ENCODE measurements at regions not wholly inside any gene's neighbourhood (a gene's known extent, or its start where the extent isn't known, plus 50 kb on each side); places are given as distances from the start of the nearest gene placed in this dataset.

DNA sequence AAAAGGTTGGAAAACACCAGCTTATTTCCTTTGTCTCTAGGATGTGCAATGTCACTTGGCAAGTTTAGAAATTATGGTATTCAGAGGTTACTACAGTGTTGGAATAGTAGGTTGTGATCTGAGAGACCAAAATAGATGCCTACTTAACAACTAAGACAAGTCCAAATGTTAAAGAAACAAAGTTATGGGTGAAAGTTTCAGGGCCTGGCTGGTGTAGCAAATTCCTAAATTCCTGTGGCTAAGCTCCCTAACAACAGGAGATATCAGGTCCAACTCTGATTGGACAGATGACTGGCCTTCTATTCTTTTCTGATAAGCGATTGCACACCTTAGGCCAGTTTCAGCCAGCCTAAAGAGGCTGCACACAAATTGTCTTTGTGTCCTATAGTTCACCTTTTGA lies 873.5 kb downstream of the REEP3 start:
- TF ChIP-seq, protein P1, sequence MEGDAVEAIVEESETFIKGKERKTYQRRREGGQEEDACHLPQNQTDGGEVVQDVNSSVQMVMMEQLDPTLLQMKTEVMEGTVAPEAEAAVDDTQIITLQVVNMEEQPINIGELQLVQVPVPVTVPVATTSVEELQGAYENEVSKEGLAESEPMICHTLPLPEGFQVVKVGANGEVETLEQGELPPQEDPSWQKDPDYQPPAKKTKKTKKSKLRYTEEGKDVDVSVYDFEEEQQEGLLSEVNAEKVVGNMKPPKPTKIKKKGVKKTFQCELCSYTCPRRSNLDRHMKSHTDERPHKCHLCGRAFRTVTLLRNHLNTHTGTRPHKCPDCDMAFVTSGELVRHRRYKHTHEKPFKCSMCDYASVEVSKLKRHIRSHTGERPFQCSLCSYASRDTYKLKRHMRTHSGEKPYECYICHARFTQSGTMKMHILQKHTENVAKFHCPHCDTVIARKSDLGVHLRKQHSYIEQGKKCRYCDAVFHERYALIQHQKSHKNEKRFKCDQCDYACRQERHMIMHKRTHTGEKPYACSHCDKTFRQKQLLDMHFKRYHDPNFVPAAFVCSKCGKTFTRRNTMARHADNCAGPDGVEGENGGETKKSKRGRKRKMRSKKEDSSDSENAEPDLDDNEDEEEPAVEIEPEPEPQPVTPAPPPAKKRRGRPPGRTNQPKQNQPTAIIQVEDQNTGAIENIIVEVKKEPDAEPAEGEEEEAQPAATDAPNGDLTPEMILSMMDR (conservative IDR thresholded peaks at IDR 0.05; ENCODE audit: low read depth in 2 of 2): no peak
- TF ChIP-seq STAT1 (IDR thresholded peaks at IDR 0.05; ENCODE audit: unreplicated experiment) (no peak), EZH2phosphoT487 (IDR thresholded peaks at IDR 0.05; ENCODE audit: unreplicated experiment) (no peak), EZH2 (IDR thresholded peaks at IDR 0.05; ENCODE audit: low read depth, unreplicated experiment) (no peak), POLR2AphosphoS5 (IDR thresholded peaks at IDR 0.05; ENCODE audit: low read depth) (no peak), NANOG (IDR thresholded peaks at IDR 0.05; ENCODE audit: borderline replicate concordance) (no peak), CREB1 (CRISPR knock-in tag; IDR thresholded peaks at IDR 0.05; ENCODE audit: low read depth) (no peak), ZNF331 (CRISPR knock-in tag; IDR thresholded peaks at IDR 0.05; ENCODE audit: low read depth) (no peak), JUNB (IDR thresholded peaks at IDR 0.05; ENCODE audit: unreplicated experiment) (no peak)
- TF ChIP-seq, protein P2, sequence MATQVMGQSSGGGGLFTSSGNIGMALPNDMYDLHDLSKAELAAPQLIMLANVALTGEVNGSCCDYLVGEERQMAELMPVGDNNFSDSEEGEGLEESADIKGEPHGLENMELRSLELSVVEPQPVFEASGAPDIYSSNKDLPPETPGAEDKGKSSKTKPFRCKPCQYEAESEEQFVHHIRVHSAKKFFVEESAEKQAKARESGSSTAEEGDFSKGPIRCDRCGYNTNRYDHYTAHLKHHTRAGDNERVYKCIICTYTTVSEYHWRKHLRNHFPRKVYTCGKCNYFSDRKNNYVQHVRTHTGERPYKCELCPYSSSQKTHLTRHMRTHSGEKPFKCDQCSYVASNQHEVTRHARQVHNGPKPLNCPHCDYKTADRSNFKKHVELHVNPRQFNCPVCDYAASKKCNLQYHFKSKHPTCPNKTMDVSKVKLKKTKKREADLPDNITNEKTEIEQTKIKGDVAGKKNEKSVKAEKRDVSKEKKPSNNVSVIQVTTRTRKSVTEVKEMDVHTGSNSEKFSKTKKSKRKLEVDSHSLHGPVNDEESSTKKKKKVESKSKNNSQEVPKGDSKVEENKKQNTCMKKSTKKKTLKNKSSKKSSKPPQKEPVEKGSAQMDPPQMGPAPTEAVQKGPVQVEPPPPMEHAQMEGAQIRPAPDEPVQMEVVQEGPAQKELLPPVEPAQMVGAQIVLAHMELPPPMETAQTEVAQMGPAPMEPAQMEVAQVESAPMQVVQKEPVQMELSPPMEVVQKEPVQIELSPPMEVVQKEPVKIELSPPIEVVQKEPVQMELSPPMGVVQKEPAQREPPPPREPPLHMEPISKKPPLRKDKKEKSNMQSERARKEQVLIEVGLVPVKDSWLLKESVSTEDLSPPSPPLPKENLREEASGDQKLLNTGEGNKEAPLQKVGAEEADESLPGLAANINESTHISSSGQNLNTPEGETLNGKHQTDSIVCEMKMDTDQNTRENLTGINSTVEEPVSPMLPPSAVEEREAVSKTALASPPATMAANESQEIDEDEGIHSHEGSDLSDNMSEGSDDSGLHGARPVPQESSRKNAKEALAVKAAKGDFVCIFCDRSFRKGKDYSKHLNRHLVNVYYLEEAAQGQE (IDR thresholded peaks at IDR 0.05; ENCODE audit: unreplicated experiment): no peak
- TF ChIP-seq, protein P3, sequence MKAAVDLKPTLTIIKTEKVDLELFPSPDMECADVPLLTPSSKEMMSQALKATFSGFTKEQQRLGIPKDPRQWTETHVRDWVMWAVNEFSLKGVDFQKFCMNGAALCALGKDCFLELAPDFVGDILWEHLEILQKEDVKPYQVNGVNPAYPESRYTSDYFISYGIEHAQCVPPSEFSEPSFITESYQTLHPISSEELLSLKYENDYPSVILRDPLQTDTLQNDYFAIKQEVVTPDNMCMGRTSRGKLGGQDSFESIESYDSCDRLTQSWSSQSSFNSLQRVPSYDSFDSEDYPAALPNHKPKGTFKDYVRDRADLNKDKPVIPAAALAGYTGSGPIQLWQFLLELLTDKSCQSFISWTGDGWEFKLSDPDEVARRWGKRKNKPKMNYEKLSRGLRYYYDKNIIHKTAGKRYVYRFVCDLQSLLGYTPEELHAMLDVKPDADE (IDR thresholded peaks at IDR 0.05): no peak
